ENCODE measurements at regions not wholly inside any gene's neighbourhood (a gene's known extent, or its start where the extent isn't known, plus 50 kb on each side); places are given as distances from the start of the nearest gene placed in this dataset.
"Not testable (repeated sequence)": the region's sequence is repeated elsewhere in the genome, so short reads cannot be mapped to it uniquely, and the experiment has no call there.

GRCh38 chr10:42899036-42899435, 116.4 kb downstream of the BMS1 start:
- H3F3A ChIP-seq (ENCODE audit: insufficient read depth, low read depth): no peaks in the 10 kb centered on the region
- BruUV-seq (replicated peaks): no TSS peak
- 0 out of 2 replicates have a peak, but pooled peaks cover 5% of the 10 kb centered on the region for H3K9me3 ChIP-seq (ENCODE audit: insufficient read depth, low read depth)
- H3K4me2 ChIP-seq: no peak overlapping the region
- no peaks in the 10 kb centered on the region for H3K36me3 ChIP-seq (ENCODE audit: low read depth)
- H3K4me3 ChIP-seq: no peak overlapping the region
- H3K9me2 ChIP-seq (ENCODE audit: insufficient read depth): no peaks in the 10 kb centered on the region
- ChIA-PET POLR2A (ENCODE audit: unreplicated experiment) (no interaction called here), CTCF (no interaction called here)
- TF ChIP-seq, protein P1, sequence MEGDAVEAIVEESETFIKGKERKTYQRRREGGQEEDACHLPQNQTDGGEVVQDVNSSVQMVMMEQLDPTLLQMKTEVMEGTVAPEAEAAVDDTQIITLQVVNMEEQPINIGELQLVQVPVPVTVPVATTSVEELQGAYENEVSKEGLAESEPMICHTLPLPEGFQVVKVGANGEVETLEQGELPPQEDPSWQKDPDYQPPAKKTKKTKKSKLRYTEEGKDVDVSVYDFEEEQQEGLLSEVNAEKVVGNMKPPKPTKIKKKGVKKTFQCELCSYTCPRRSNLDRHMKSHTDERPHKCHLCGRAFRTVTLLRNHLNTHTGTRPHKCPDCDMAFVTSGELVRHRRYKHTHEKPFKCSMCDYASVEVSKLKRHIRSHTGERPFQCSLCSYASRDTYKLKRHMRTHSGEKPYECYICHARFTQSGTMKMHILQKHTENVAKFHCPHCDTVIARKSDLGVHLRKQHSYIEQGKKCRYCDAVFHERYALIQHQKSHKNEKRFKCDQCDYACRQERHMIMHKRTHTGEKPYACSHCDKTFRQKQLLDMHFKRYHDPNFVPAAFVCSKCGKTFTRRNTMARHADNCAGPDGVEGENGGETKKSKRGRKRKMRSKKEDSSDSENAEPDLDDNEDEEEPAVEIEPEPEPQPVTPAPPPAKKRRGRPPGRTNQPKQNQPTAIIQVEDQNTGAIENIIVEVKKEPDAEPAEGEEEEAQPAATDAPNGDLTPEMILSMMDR (conservative IDR thresholded peaks at IDR 0.05): no peak
- TF ChIP-seq EZH2 (IDR thresholded peaks at IDR 0.05; ENCODE audit: low read depth): no peak
- peaks cover 24% of the 10 kb centered on the region; the same call in 1 of the 2 replicates for H3K27me3 ChIP-seq (ENCODE audit: insufficient read depth, low read depth)
- H4K20me1 ChIP-seq (ENCODE audit: insufficient read depth): no peaks in the 10 kb centered on the region
- no peaks in the 10 kb centered on the region for H3K79me2 ChIP-seq (ENCODE audit: low read depth)
- H3K27ac ChIP-seq: no peak overlapping the region
- no peaks in the 10 kb centered on the region for H3K4me1 ChIP-seq (replicated peaks; ENCODE audit: insufficient read depth)
- H2AFZ ChIP-seq: no peak overlapping the region
- intact Hi-C loops (cut with micrococcal nuclease; ENCODE audit: unreplicated experiment): no loop called here
- DNase-seq: no peak

DNA sequence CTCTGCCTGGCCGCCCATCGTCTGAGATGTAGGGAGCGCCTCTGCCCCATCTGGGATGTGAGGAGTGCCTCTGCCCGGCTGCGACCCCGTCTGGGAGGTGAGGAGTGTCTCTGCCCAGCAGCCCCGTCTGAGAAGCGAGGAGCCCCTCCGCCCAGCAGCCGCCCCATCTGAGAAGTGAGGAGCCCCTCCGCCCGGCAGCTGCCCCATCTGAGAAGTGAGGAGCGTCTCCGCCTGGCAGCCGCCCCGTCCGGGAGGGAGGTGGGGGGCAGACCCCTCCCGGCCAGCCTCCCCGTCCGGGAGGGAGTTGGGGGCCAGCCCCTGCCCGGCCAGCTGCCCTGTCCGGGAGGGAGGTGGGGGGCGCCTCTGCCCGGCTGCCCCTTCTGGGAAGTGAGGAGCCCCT, 117.8 kb downstream of the BMS1 start:
- H3K4me2 ChIP-seq; H3K9me2 ChIP-seq (ENCODE audit: insufficient read depth); H3K9me3 ChIP-seq (ENCODE audit: insufficient read depth, low read depth); CTCF ChIA-PET; H3K27ac ChIP-seq; intact Hi-C loops (cut with micrococcal nuclease; ENCODE audit: unreplicated experiment); H4K20me1 ChIP-seq (ENCODE audit: insufficient read depth); H3K79me2 ChIP-seq (ENCODE audit: low read depth); BruUV-seq (replicated peaks); H3F3A ChIP-seq (ENCODE audit: insufficient read depth, low read depth); POLR2A ChIA-PET (ENCODE audit: unreplicated experiment); H2AFZ ChIP-seq; H3K4me3 ChIP-seq; H3K36me3 ChIP-seq (ENCODE audit: low read depth); H3K4me1 ChIP-seq (replicated peaks; ENCODE audit: insufficient read depth); DNase-seq: not testable (repeated sequence)
- H3K27me3 ChIP-seq (ENCODE audit: insufficient read depth, low read depth): peaks cover 34% of the 10 kb centered on the region; the same call in 1 of the 2 replicates

- TF ChIP-seq, protein P1 (conservative IDR thresholded peaks at IDR 0.05): no peak
- TF ChIP-seq EZH2 (IDR thresholded peaks at IDR 0.05; ENCODE audit: low read depth): no peak
Observed at GRCh38 chr10:42911359-42911758, 128.8 kb downstream of the BMS1 start.

GRCh38 chr10:42916974-42917373, 134.4 kb downstream of the BMS1 start:
- no peaks in the 10 kb centered on the region for H3K79me2 ChIP-seq (ENCODE audit: low read depth)
- BruUV-seq (replicated peaks): no TSS peak
- no peak overlapping the region for H3K27ac ChIP-seq
- no peaks in the 10 kb centered on the region for H3K9me2 ChIP-seq (ENCODE audit: insufficient read depth)
- no peaks in the 10 kb centered on the region for H3F3A ChIP-seq (ENCODE audit: insufficient read depth, low read depth)
- H2AFZ ChIP-seq: no peak overlapping the region
- H3K4me2 ChIP-seq: no peak overlapping the region
- no peak for DNase-seq
- no peak overlapping the region for H3K4me3 ChIP-seq
- H4K20me1 ChIP-seq (ENCODE audit: insufficient read depth): no peaks in the 10 kb centered on the region
- H3K27me3 ChIP-seq (ENCODE audit: insufficient read depth, low read depth): no peaks in the 10 kb centered on the region
- TF ChIP-seq EZH2 (IDR thresholded peaks at IDR 0.05; ENCODE audit: low read depth): no peak
- TF ChIP-seq, protein P1 (conservative IDR thresholded peaks at IDR 0.05): no peak
- CTCF ChIA-PET: no interaction called here
- intact Hi-C loops (cut with micrococcal nuclease; ENCODE audit: unreplicated experiment): no loop called here
- POLR2A ChIA-PET (ENCODE audit: unreplicated experiment): no interaction called here
- no peaks in the 10 kb centered on the region for H3K36me3 ChIP-seq (ENCODE audit: low read depth)
- no peaks in the 10 kb centered on the region for H3K9me3 ChIP-seq (ENCODE audit: insufficient read depth, low read depth)
- no peaks in the 10 kb centered on the region for H3K4me1 ChIP-seq (replicated peaks; ENCODE audit: insufficient read depth)

More at GRCh38 chr10:42911359-42911758, 128.8 kb downstream of the BMS1 start:
- no peak for DNase-seq
- intact Hi-C loops (cut with micrococcal nuclease; ENCODE audit: unreplicated experiment): no loop called here
- no peaks in the 10 kb centered on the region for H3K27me3 ChIP-seq (ENCODE audit: insufficient read depth, low read depth)
- H3K36me3 ChIP-seq (ENCODE audit: low read depth): no peaks in the 10 kb centered on the region
- no peaks in the 10 kb centered on the region for H3K79me2 ChIP-seq (ENCODE audit: low read depth)
- POLR2A ChIA-PET (ENCODE audit: unreplicated experiment): no interaction called here
- no peak overlapping the region for H3K27ac ChIP-seq
- H3K4me3 ChIP-seq: no peak overlapping the region
- BruUV-seq (replicated peaks): no TSS peak
- H3K9me2 ChIP-seq (ENCODE audit: insufficient read depth): no peaks in the 10 kb centered on the region
- H3K9me3 ChIP-seq (ENCODE audit: insufficient read depth, low read depth): no peaks in the 10 kb centered on the region
- CTCF ChIA-PET: no interaction called here
- H3K4me1 ChIP-seq (replicated peaks; ENCODE audit: insufficient read depth): no peaks in the 10 kb centered on the region
- no peaks in the 10 kb centered on the region for H3F3A ChIP-seq (ENCODE audit: insufficient read depth, low read depth)
- no peaks in the 10 kb centered on the region for H4K20me1 ChIP-seq (ENCODE audit: insufficient read depth)
- H2AFZ ChIP-seq: no peak overlapping the region
- no peak overlapping the region for H3K4me2 ChIP-seq

All from PC-9 (cell line).